ENCODE measurements at regions not wholly inside any gene's neighbourhood (a gene's known extent, or its start where the extent isn't known, plus 50 kb on each side); places are given as distances from the start of the nearest gene placed in this dataset.

- TF ChIP-seq CTCF (IDR thresholded peaks at IDR 0.05) (no peak), POLR2A (IDR thresholded peaks at IDR 0.05) (no peak), EP300 (IDR thresholded peaks at IDR 0.05) (no peak), POLR2AphosphoS5 (IDR thresholded peaks at IDR 0.05) (no peak)
Observed at GRCh38 chr7:113412410-113412809, 294.1 kb upstream of the SMIM30 start.
